HG02870 (cell line): ENCODE measurements at regions not wholly inside any gene's neighbourhood (a gene's known extent, or its start where the extent isn't known, plus 50 kb on each side); places are given as distances from the start of the nearest gene placed in this dataset.

Experiments used
- ATAC-seq: cut with Tn5 transposase; IDR thresholded peaks from one replicate; pipeline ENCODE4 v1.9.1; 2021; ENCODE audit warnings: mild to moderate bottlenecking, moderate library complexity; ENCODE audit not compliant: unreplicated experiment

DNA sequence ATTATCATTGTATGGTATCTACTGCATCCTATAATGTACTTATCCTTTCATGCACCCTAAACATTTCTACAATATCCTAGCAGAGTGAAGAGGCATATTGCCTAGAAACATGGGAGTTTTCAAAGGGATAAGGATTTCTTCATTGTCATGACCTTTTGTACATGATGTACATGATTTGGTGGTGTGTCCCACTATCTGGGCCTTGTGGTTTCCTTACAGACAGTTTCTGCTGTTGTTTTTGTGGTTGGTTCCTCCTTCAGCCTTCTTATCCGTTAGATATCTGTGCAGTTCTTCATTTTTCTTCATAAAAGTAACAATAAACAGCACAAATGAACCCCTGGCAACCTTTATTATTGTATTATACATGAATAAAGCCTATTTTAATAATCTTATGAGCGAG, 70.4 kb upstream of the BACH1 start:
- ATAC-seq: no peak

DNA sequence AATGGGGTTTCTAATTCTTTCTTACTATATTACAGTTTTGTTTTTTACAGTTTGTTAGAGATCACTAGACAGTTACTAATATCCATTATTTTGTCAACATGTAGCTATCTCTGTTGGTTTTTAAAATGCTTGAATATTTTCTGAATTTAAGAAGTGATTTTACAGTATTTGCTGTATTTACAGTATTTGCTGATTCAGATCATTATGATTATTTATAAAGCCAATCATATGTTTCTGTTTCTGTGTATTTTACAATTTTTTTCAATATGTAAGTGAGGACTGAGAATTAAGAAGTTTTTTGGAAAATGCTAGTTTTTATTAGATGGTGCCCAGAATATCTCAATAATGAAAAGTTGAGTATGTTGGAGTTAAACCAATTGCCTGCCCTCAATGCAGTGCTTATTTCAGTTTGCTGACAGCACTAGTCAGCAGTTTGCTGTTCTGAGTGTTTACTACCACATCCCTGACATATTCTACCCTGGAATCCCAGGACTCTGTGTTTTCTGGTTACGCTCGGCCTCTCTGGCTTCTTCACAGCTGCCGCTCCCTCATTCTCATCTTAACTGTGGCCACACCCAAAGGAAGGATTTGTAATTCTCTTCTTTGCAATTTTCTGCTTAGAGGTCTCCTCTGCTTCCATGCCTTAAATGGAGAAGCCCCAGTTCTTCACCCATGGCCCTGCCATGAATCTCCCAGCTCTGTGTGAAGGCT, 68.0 kb upstream of the BACH1 start:
- ATAC-seq: no peak

DNA sequence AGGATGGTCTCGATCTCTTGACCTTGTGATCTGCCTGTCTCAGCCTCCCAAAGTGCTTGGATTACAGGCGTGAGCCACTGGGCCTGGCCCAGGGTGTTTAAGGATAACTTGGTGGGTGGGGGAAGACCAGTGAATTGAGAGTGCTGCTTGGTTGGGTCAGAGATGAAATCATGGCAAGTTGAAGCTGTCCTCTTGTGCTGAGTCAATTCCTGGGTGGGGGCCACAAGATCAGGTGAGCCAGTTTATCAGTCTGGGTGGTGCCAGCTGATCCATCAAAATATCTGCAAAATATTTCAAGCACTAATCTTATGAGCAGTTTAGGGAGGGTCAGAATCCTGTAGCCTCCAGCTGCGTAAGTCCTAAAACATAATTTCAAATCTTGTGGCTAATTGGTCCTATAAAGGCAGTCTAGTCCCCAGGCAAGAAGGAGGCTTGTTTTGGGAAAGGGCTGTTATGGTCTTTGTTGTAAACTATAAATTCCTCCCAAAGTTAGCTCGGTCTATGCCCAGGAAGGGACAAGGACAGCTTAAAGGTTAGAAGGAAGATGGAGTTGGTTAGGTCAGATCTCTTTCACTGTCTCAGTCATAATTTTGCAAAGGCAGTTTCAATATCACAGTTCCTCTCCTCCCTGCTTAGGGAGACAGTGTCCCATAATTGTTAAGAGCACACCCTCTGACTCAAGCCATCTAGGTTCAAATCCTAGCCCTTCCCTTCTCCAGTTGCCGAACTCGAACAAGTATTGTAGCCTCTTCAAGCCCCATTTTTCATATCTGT, 66.8 kb upstream of the BACH1 start:
- no peak for ATAC-seq

DNA sequence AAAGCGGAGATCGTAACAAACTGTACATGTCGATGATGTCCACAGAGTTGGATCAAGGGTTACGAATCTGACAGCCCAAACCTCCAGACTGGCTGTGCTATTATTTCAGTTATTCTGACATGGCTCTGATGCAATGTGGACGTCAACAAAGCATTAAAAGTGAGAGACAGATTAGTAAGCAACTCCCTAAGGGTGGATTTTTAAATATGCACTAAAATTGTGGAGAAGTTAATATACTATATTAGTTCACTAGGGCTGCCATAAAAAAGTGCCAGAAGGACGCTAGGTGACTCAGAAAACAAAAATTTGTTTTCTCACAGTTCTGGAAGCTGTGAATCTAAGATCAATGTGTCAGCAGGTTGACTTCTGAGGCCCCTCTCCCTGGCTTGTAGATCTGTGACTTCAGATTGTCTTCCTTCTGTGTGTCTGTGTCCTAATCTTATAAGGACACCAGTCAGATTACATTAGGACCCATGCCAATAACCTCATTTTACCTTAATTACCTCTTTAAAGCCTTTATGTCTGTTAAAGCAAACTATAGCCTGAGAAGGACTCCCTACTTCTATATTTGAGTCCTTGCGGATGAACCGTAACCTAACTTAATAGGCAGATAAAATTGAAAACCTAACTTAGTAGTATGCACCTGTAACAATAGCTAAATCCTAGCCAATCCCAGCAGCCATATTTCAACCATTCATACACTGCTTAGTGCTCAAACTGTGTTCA, 66.0 kb upstream of the BACH1 start:
- no peak for ATAC-seq

DNA sequence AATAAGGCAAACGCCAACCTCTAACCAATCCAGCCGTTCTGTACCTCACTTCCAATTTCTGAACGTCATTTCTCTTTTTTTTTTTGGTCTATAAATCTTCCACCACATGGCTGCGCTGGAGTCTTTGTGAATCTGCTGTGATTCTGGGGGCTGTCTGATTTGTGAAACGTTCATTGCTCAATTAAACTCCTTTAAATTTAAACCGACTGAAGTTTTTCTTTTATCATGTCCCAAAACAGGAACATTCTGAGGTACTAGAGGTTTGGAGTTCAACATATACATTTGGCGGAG, 65.5 kb upstream of the BACH1 start:
- no peak for ATAC-seq

DNA sequence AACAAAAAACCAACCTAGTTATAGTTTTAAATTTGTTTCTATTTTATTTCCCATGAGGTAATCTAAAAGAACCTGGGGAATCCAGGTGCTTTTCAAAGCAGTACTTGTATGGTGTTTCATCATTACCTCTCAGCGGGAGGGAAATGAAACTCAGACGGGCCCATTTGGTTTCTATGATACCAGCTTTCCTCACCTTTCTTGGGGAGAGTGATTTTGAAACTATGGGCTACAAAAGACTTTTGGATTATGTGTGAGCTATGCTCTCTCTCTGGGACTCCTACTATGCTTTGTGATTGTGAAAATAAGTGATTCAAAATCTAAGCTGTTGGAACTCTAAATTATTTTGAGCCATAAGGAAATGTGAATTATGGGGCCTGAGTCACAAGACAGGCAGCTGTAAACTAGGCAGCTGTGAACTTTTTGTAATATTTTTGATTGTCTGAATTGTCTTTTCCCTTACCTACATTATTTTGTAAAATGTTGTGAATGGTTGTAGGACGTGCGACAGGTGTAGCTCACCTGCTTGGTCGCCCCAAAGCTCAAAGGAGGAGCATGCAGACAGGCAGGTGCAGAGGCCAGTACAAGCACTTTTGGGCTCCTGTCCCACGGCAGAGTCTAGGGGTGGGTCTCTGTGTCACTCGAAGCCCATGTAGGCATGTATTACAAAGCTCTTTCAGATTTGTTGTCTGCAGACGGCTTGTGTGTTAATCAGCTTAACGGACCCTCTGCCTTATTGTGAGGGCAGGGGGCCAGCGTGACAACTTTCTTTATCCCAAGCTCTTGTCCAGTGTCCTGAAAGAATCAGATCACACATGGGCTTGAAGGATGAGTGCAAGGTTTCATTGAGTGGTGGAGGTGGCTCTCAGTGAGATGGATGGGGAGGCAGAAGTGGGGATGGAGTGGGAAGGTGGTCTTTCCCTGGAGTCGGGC, 64.8 kb upstream of the BACH1 start:
- ATAC-seq: peak; percentile 56

DNA sequence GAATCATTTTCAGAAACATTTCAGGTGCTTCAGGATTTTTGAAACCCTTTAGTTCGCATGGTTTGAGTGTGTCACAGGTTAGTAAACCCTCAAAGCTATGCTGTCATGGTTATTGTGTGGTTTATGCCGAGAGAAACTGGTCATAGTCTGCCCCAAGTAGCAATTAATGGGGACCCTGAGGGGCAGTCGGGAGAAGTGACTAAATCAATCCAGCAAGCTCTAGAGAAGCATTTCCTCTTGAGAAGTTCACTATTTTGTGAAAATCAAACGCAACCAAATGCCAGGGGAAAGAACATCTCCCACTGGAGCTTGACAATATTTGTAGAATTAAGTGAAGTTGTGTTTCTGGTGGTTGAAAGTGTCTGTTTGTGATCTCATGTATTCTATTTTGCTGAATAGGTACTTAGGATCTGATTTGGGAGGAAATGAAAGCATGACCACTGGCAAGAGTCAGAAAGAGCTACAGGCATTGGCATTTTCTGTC, 63.0 kb upstream of the BACH1 start:
- peak; percentile 51 for ATAC-seq

DNA sequence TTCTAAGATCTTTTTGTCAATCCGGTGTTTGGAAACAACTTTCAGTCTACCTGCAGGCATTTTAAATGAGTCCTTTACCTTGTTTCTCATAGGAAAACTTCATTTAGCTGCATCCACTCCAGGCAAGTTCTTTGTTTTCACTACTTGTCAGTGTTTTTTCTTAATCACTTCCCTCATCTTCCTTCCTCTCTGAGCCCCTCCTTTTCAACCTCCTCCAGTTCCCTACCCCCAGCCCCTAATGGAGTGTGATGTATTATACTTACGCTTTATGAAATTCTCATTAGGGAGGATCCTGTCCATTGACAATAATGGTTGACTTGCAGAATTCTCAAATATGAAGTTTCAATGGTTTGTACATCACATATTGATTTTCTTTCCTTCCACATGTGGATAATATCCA, 62.5 kb upstream of the BACH1 start:
- ATAC-seq: no peak

DNA sequence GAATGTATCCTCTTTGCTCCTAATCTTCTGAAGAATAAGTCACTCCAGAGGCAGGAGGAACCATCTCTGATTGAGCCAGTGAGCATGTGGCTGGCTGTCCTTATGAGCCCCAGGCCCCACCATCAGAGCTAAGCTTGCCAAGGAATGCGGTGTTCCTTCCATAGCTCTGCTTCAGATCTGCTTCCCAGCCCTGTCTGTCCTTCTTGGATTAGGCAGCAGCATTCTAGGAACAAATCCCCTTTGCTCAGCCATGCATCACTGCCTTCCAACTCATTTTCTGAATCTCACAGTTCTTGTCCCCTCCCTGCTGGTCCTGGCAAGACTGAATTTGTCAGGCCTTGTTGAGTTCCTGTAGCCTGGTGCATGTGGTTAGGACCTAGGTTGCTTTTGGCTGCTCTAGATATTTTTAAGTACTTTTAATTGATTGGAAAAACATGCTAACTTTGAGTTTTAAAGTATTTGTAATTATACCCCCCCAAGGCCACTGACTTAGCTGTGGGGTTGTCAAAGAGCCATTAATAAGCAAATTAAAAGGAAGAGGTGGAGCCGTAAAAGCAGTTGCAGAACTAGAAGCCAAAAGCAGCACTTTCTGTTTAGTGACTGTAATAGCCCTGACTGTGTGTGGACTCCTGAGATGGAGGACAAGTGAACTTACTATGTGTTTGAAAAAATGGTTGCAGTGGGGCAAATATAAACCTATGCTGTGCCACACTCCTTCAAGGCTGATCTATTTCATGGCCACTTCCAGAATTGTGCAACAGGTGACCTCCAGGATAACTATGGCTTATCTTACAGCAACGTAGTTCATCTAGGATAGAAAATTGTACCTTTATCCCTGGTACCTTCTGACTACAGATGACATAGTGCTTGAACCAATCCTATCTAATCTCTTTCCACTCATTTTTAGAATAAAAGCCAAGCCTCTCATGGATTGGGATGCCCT, 61.3 kb upstream of the BACH1 start:
- ATAC-seq: no peak

DNA sequence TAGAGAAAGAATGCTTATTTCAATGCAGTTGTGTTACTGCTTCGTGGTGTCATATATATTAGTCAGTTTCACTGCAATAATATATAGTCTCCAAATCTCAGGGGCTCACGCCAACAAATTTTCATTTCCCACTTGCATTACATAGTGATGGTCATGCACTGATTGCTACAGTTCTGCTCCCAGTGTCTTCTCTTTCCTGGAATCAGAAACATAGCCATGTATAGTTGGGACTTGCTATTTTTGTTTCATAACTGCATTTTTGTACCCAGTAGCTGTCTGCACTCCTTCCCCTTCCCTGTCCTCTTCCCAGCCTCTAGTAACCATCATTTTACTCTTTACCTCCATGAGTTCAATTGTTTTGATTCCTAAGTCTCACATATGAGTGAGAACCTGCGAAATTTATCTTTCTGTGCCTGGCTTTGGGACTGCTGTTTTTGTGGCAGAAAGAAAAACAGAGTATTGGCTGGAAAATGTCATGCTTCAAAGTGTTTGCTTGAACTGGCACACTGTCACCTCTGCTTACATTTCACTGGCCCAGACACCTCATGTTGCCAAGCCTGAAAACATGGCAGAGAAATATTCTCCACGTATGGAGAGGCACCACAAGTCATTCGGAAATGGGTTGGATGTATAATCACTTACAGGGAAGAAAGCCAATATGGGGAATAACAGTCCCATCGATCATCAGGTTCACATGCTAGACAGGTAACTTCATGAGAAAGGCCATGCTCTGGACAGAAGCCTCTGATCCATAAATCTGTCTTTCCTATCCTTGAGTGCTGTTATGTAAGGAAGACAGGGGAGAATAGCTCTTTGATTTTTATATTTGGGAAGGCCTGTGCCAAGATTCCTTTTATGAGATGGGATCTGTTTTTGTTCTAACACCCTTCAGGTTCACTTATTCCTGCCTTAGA, 60.4 kb upstream of the BACH1 start:
- ATAC-seq: no peak

DNA sequence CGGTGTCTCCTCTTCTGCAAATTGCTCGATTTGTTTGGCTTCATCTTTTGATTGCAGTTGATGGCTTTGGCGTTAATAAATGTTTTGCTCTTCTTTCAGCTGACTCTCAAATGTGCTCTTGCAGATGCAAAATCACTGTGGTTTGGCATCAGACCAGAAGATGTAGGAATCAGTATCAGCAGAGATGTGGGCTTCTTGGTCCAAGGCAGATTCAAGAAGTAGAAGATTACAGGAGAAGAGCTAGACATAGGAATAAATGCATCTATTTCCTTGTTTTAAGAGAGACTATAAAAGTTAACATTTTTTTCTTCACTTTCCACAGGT, 59.8 kb upstream of the BACH1 start:
- ATAC-seq: no peak

DNA sequence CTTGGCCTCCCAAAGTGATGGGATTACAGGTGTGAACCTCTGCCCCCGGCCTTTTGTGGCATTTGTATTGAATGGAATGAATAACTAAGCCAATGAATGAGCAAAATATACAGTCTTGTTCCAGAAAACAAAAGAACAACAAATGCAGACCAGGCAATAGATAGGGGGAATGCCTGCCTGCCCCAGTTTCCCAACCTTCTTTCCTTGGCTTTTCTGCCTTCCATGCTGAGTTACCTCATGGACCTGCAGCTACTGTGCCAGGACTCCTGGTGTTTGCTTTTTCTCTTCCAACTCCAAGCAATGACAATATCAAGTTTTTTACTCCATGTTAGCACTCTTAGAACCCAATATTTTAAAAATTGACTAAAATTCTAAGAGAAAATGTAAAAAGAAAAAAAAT, 58.6 kb upstream of the BACH1 start:
- no peak for ATAC-seq

DNA sequence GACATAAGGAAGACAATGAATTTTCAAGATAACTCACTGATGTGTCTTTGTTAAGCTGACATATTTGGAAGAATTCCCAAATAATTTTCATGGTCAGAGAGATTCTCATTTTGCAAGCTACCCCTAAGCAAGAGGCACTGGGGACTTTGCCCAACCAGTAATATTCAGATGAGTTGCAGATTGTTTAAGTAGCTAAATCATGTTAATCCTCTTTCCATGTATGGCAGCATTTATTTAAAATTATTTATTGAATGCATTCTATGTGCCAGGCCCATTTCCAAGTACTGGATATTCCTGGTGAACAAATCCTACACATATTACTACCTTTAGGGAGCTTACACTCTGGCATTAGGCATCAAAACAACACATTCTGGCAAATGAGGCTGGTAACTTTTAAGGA, 56.5 kb upstream of the BACH1 start:
- no peak for ATAC-seq

DNA sequence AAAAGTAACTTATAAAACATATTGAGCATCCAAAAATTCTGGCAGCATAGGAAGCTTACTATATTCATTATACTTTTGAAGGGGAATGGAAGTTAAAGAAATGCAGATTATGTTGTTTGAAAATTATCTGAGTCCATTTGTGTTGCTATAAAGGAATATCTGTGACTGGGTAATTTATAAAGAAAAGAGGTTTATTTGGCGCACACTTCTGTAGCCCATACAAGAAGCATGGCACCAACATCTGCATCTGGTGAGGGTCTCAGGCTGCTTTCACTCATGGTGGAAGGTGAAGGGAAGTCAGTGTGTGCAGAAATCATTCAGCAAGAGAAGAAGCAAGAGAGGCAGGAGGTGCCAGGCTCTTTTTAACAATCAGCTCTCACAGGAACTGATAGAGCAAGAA, 55.5 kb upstream of the BACH1 start:
- ATAC-seq: no peak

DNA sequence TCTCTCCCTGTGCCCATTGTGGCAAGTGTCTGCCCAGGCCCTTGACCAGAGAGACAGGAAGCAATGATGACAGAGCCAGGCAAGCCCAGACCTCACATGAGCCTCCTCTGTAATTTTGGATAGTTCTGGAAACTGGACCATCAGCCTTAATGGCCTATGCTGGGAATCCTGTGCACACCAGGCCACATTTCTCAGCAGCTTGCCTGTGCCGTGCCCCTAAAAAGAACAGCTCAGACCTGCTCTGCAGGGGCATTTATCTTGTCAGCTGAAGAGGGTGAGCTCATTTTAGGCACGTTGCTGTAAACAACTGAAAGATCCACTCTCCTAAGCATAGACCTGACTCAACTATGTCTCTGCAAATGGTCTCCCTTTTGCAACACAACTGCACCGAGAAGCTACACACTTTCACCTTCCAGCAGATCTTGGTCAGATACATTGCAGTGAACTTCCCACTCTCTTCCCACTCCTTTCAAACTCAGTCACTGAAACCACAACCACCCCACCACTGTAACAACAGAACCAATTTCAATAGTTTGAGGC, 53.5 kb upstream of the BACH1 start:
- peak; percentile 81 for ATAC-seq

DNA sequence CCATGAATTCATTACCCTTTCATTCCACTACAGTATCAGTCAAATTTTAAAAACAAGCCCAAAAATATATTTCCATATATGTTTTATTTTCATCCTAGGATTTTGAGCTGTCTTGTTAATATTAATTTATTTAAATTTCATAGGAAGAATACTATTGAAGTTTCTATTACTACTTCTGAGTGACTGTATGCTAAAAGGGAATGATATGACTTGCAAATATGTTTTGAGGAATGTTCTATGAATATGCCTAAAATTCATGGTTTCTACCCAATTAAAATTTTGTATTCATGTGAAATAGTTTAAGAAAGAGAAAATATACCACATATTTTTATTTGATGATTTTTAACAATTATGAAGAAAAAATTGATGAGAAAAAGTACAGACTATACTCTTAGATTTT, 52.9 kb upstream of the BACH1 start:
- no peak for ATAC-seq

DNA sequence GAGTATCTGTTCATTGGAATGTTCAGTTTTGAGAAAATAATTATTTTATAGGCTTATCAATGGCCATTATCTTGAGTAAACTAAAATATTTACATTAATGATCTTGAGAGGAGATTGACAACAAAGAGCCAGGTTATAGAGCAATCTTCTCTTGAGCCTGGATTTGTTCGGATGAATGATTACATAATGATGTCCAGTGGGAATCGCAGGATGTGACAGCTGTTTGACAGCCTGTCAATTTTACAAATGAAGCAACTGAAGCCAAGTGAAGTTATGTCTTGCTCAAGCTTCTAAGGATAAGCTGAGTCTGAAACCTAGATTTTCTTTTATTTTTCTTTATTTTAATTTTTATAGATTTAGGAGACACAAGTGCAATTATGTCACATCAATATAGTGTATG, 52.1 kb upstream of the BACH1 start:
- ATAC-seq: no peak

DNA sequence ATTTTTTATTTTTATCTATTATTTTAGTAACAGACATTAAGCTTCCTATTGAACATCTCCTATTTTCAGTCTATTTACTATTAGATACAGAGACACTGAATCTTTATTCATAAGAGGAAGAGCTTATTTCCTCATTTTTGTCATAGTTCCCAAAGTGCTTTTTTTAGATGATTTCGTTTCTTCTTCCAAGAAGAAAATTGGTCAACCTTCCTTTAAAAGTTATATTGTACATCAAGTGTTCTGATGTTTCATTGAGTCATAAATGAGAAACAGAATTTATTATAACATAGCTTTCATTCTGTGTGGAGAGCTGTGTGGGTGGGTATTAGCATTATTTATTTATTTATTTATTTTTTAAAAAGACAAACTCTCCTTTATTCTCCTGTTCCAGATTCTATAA, 50.6 kb upstream of the BACH1 start:
- ATAC-seq: no peak
